Liver (tissue), 8 donors: ENCODE measurements at regions not wholly inside any gene's neighbourhood (a gene's known extent, or its start where the extent isn't known, plus 50 kb on each side); places are given as distances from the start of the nearest gene placed in this dataset. TPM values are rescaled to one million over a fixed set of nuclear protein-coding genes. Genes with fewer than 3 reads are reported as not detected.

ENCODE experiments used
- DNase-seq: peaks from one replicate; pipeline ENCODE4 v3.0.0-alpha.2; 2017; ENCODE audit warnings: low spot score
- H3K27ac ChIP-seq, 2 donors: one replicate each; pipeline ENCODE4 v1.7.0; 2013; ENCODE audit warnings: inconsistent platforms in 2 of 2, low read length in 2 of 2, control low read depth in 1 of 2, low read depth in 1 of 2, mild to moderate bottlenecking in 1 of 2
- H3K27me3 ChIP-seq, 4 donors: one replicate each; pipeline versions ENCODE4 v1.6.1 to v1.7.0; 2013; ENCODE audit warnings: low read length in 3 of 4, inconsistent platforms in 1 of 4, mild to moderate bottlenecking in 1 of 4, moderate library complexity in 1 of 4; ENCODE audit not compliant: control insufficient read depth in 4 of 4, insufficient read depth in 4 of 4
- H3K36me3 ChIP-seq, 4 donors: one replicate each; pipeline versions ENCODE4 v1.6.1 to v1.7.0; 2013; ENCODE audit warnings: low read length in 3 of 4, mild to moderate bottlenecking in 3 of 4, low read depth in 1 of 4, moderate library complexity in 1 of 4; ENCODE audit not compliant: control insufficient read depth in 4 of 4, insufficient read depth in 3 of 4
- H3K4me1 ChIP-seq, 4 donors: one replicate each; pipeline versions ENCODE4 v1.6.1 to v1.7.0; 2013; ENCODE audit warnings: low read length in 3 of 4, mild to moderate bottlenecking in 3 of 4, moderate library complexity in 1 of 4; ENCODE audit not compliant: control insufficient read depth in 4 of 4, insufficient read depth in 4 of 4
- H3K4me3 ChIP-seq, 3 donors: one replicate each; pipeline versions ENCODE4 v1.6.1 to v1.7.0; 2013; ENCODE audit warnings: low read length in 3 of 3, control low read depth in 1 of 3, low read depth in 1 of 3, mild to moderate bottlenecking in 1 of 3
- H3K9ac ChIP-seq, 2 donors: one replicate each; pipeline ENCODE4 v1.7.0; 2013; ENCODE audit warnings: low read length in 2 of 2, mild to moderate bottlenecking in 2 of 2, moderate library complexity in 2 of 2, control low read depth in 1 of 2, low read depth in 1 of 2
- H3K9me3 ChIP-seq, 4 donors: one replicate each; pipeline versions ENCODE4 v1.6.1 to v1.7.0; 2013; ENCODE audit warnings: low read length in 3 of 4; ENCODE audit not compliant: control insufficient read depth in 4 of 4
- EGR1 ChIP-seq, 2 donors: IDR thresholded peaks; 2 replicates each; pipeline ENCODE4 v1.6.1; 2016 to 2018; ENCODE audit warnings: antibody characterized with exemption in 2 of 2, low read depth in 2 of 2
- SP1 ChIP-seq: IDR thresholded peaks from 2 replicates; pipeline ENCODE4 v1.6.1; 2018; ENCODE audit warnings: antibody characterized with exemption, mild to moderate bottlenecking
- WGBS: extraction: QIAGEN DNeasy Blood & Tissue Kit; methylation state at CpG from one replicate; pipeline ENCODE4 v1.1.7; 2013; 5-methylcytosine and 5-hydroxymethylcytosine counted together
- small RNA-seq: library from RNA; depleted of rRNA; stranded (forward); fragments of <200 nt; gene quantifications from one replicate; pipeline ENCODE3, GENCODE V24; 2014
- donor health status: healthy.
- donor health status: healthy.
- donor health status: healthy.
- donor health status: healthy.

GRCh38 chr4:103773691-103774231 is 54.0 kb upstream of the TACR3 start:
- H3K4me3 ChIP-seq = no peak overlapping the region
- no peak overlapping the region for H3K9ac ChIP-seq
- H3K27me3 ChIP-seq = no peaks in the 10 kb centered on the region
- no peaks in the 10 kb centered on the region for H3K36me3 ChIP-seq
- H3K27ac ChIP-seq = no peak overlapping the region
- no peaks in the 10 kb centered on the region for H3K9me3 ChIP-seq
- no peak for TF ChIP-seq SP1
- no peak for TF ChIP-seq EGR1 (IDR thresholded peaks at IDR 0.05; ENCODE audit: low read depth in 2 of 2)
- 81% methylated on average over 2 of the region's 2 CpGs for WGBS
- no peak for DNase-seq
- no peaks in the 10 kb centered on the region for H3K4me1 ChIP-seq

Small RNA genes lying in the stretch of these regions (small RNA-seq; reads per million reads assigned to genes)
- not detected for gene RNU6-635P
